Loucy (cell line): ENCODE measurements at regions not wholly inside any gene's neighbourhood (a gene's known extent, or its start where the extent isn't known, plus 50 kb on each side); places are given as distances from the start of the nearest gene placed in this dataset.

Experiments used
- H2AFZ ChIP-seq: fragments of 200-600 bp; sonication (generic); 2 replicates; pipeline ENCODE4 v1.6.0; 2016; ENCODE audit warnings: antibody characterized with exemption, mild to moderate bottlenecking, low read length, moderate library complexity
- H3F3A ChIP-seq: fragments of 200-600 bp; 2 replicates; pipeline ENCODE4 v1.6.0; 2016; ENCODE audit warnings: antibody characterized with exemption, low read depth, mild to moderate bottlenecking
- H3K27me3 ChIP-seq: fragments of 200-600 bp; sonication (generic); 2 replicates; pipeline ENCODE4 v1.6.1; 2014; ENCODE audit warnings: low read length, mild to moderate bottlenecking; ENCODE audit not compliant: insufficient read depth, poor library complexity, severe bottlenecking
- H3K36me3 ChIP-seq: fragments of 200-600 bp; sonication (generic); 2 replicates; pipeline ENCODE4 v1.6.1; 2016; ENCODE audit warnings: low read length; ENCODE audit not compliant: insufficient read depth
- H3K4me1 ChIP-seq: fragments of 200-600 bp; sonication (generic); 2 replicates; pipeline ENCODE4 v1.5.1; 2014; ENCODE audit warnings: low read length, mild to moderate bottlenecking; ENCODE audit not compliant: insufficient read depth, poor library complexity, severe bottlenecking
- H3K4me2 ChIP-seq: fragments of 200-600 bp; sonication (generic); 2 replicates; pipeline ENCODE4 v1.6.0; 2014; ENCODE audit warnings: antibody characterized with exemption, low read length, low read depth, mild to moderate bottlenecking; ENCODE audit not compliant: poor library complexity, severe bottlenecking
- H3K4me3 ChIP-seq: fragments of 200-600 bp; sonication (generic); 2 replicates; pipeline ENCODE4 v1.5.1; 2014; ENCODE audit warnings: low read length, mild to moderate bottlenecking, mixed read lengths; ENCODE audit not compliant: poor library complexity, severe bottlenecking
- H3K79me2 ChIP-seq: fragments of 200-600 bp; sonication (generic); 2 replicates; pipeline ENCODE4 v1.6.1; 2014; ENCODE audit warnings: low read length; ENCODE audit not compliant: insufficient read depth
- H3K9ac ChIP-seq: fragments of 200-600 bp; sonication (generic); 2 replicates; pipeline ENCODE4 v1.6.0; 2014; ENCODE audit warnings: mild to moderate bottlenecking, low read depth, low read length, moderate library complexity; ENCODE audit not compliant: poor library complexity, severe bottlenecking
- H3K9me2 ChIP-seq: fragments of 200-600 bp; sonication (generic); replicated peaks from 2 replicates; pipeline ENCODE4 v1.6.1; 2016; ENCODE audit warnings: low read depth, low read length, mixed read lengths
- H3K9me3 ChIP-seq: fragments of 200-600 bp; sonication (generic); 2 replicates; pipeline ENCODE4 v1.6.1; 2014; ENCODE audit warnings: mild to moderate bottlenecking, antibody characterized with exemption, low read length, low read depth; ENCODE audit not compliant: insufficient read depth
- H4K20me1 ChIP-seq: fragments of 200-600 bp; sonication (generic); 2 replicates; pipeline ENCODE4 v1.6.0; 2014; ENCODE audit warnings: antibody characterized with exemption, low read length, mild to moderate bottlenecking; ENCODE audit not compliant: insufficient read depth, poor library complexity, severe bottlenecking
- EZH2phosphoT487 ChIP-seq: fragments of 200-600 bp; IDR thresholded peaks from 2 replicates; pipeline ENCODE4 v1.6.1; 2018; ENCODE audit warnings: antibody characterized with exemption, mild to moderate bottlenecking, moderate library complexity, borderline replicate concordance
- TF ChIP-seq, protein P1 (sequence below): fragments of 200-600 bp; sonication (generic); conservative IDR thresholded peaks from 2 replicates; pipeline ENCODE4 v1.5.1; 2014; ENCODE audit warnings: mild to moderate bottlenecking, antibody characterized with exemption, low read length

- Histone ChIP-seq H3K36me3 (no peaks in the 10 kb centered on the region), H3K4me1 (no peaks in the 10 kb centered on the region)
- TF ChIP-seq, protein P1, sequence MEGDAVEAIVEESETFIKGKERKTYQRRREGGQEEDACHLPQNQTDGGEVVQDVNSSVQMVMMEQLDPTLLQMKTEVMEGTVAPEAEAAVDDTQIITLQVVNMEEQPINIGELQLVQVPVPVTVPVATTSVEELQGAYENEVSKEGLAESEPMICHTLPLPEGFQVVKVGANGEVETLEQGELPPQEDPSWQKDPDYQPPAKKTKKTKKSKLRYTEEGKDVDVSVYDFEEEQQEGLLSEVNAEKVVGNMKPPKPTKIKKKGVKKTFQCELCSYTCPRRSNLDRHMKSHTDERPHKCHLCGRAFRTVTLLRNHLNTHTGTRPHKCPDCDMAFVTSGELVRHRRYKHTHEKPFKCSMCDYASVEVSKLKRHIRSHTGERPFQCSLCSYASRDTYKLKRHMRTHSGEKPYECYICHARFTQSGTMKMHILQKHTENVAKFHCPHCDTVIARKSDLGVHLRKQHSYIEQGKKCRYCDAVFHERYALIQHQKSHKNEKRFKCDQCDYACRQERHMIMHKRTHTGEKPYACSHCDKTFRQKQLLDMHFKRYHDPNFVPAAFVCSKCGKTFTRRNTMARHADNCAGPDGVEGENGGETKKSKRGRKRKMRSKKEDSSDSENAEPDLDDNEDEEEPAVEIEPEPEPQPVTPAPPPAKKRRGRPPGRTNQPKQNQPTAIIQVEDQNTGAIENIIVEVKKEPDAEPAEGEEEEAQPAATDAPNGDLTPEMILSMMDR = no peak
- no peak for TF ChIP-seq EZH2phosphoT487
These were observed 108.0 kb upstream of the PLPP4 start for GRCh38 chr10:120349069-120349468.

DNA sequence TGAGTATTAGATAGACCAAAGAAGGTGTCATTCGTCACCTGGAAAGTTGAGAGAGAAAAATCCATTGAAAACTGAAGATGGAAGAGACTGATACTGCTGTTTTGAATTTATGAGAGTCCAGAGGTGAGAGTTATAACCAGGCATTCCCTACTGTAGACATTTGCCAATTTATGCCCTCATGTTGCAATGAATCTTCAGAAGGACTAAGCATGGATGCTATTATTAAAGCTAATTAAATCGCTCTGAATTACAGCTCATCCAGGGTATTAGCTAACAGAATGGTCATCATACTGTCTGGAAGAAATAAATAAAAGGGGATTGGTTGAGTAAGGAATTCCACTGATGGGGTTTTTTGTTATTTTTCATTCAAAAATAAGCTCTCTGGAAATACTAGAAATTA, 101.6 kb upstream of the PLPP4 start:
- H3K27me3 ChIP-seq = no peaks in the 10 kb centered on the region
- no peaks in the 10 kb centered on the region for H3K36me3 ChIP-seq
- no peak for TF ChIP-seq EZH2phosphoT487
- TF ChIP-seq, protein P1 = no peak

More at GRCh38 chr10:120349069-120349468, 108.0 kb upstream of the PLPP4 start:
- no peaks in the 10 kb centered on the region for H3K9me3 ChIP-seq
- no peaks in the 10 kb centered on the region for H3K79me2 ChIP-seq
- no peak overlapping the region for H3K4me2 ChIP-seq
- no peak overlapping the region for H2AFZ ChIP-seq
- H3K4me3 ChIP-seq = no peak overlapping the region
- no peaks in the 10 kb centered on the region for H3K27me3 ChIP-seq
- H3F3A ChIP-seq = no peaks in the 10 kb centered on the region
- no peaks in the 10 kb centered on the region for H3K9me2 ChIP-seq
- no peak overlapping the region for H3K9ac ChIP-seq
- no peaks in the 10 kb centered on the region for H4K20me1 ChIP-seq

DNA sequence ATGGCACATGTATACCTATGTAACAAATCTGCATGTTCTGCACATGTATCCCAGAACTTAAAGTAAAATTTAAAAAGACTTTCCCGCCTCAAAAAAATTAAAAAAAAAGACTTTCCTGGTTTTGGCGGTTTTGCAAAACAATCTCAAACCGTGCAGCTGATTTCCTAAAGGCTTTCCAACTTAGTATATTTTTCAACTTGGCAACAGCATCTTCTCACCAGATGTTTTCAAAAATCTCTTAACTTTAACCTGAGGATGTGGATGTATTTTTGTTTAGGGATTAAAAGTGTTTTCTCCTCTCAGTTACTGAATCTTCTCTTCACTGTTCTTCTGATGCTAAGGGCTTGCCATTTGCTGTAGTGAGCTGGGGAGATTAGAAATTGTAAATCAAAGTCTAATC, 96.5 kb upstream of the PLPP4 start:
- TF ChIP-seq EZH2phosphoT487 = no peak
- TF ChIP-seq, protein P1 = no peak
- Histone ChIP-seq H3K4me1 (no peaks in the 10 kb centered on the region), H3K9me3 (no peaks in the 10 kb centered on the region), H3K9me2 (no peaks in the 10 kb centered on the region), H3K36me3 (no peaks in the 10 kb centered on the region), H3F3A (no peaks in the 10 kb centered on the region), H3K79me2 (no peaks in the 10 kb centered on the region), H4K20me1 (no peaks in the 10 kb centered on the region), H3K9ac (no peak overlapping the region), H3K4me3 (no peak overlapping the region), H2AFZ (no peak overlapping the region), H3K4me2 (no peak overlapping the region), H3K27me3 (no peaks in the 10 kb centered on the region)

More for the DNA sequence above, 101.6 kb upstream of the PLPP4 start:
- H3K9me2 ChIP-seq = no peaks in the 10 kb centered on the region
- no peaks in the 10 kb centered on the region for H3K79me2 ChIP-seq
- no peaks in the 10 kb centered on the region for H4K20me1 ChIP-seq
- H3F3A ChIP-seq = no peaks in the 10 kb centered on the region
- no peak overlapping the region for H3K4me3 ChIP-seq
- H3K4me1 ChIP-seq = no peaks in the 10 kb centered on the region
- no peak overlapping the region for H3K4me2 ChIP-seq
- no peak overlapping the region for H2AFZ ChIP-seq
- no peak overlapping the region for H3K9ac ChIP-seq
- H3K9me3 ChIP-seq = no peaks in the 10 kb centered on the region
